HEK293 (cell line): ENCODE measurements at regions not wholly inside any gene's neighbourhood (a gene's known extent, or its start where the extent isn't known, plus 50 kb on each side); places are given as distances from the start of the nearest gene placed in this dataset.

Experiments used
- CTCF ChIA-PET: fragments of 350-600 bp; formaldehyde crosslinking; extraction: SDS; loops from one replicate; lab custom pipeline; 2021; ENCODE audit warnings: antibody characterized with exemption; lab: Yijun Ruan, JAX
- POLR2A ChIA-PET: fragments of 300-600 bp; formaldehyde crosslinking; extraction: SDS; loops from one replicate; lab custom pipeline; 2020; ENCODE audit warnings: antibody characterized with exemption, inconsistent platforms; lab: Yijun Ruan, JAX
- H3K27ac ChIP-seq: fragments of 200-500 bp; sonication (Bioruptor generic); 2 replicates; pipeline ENCODE4 v1.5.1; 2014; ENCODE audit warnings: low read depth, low read length, control low read depth, inconsistent platforms; ENCODE audit errors: extremely low read depth
- H3K36me3 ChIP-seq, 2 experiments: fragments of 200-500 bp in 1 of 2; sonication (Bioruptor generic) in 1 of 2; 1 replicate in 1 of 2; 2 replicates in 1 of 2; pipeline ENCODE4 v1.5.1; 2014 to 2017; ENCODE audit warnings: inconsistent platforms in 2 of 2, low read length in 2 of 2; ENCODE audit not compliant: control insufficient read depth in 2 of 2, insufficient read depth in 1 of 2
- H3K4me1 ChIP-seq: fragments of 200-500 bp; sonication (Bioruptor generic); 2 replicates; pipeline ENCODE4 v1.5.1; 2014; ENCODE audit warnings: mild to moderate bottlenecking, low read length, inconsistent platforms; ENCODE audit not compliant: control insufficient read depth, insufficient read depth
- H3K4me3 ChIP-seq: 2 replicates; pipeline ENCODE4 v1.5.1; 2011; ENCODE audit warnings: low read depth, mild to moderate bottlenecking, control low read depth, low read length, moderate library complexity
- H3K9me3 ChIP-seq: fragments of 200-500 bp; sonication (Bioruptor generic); 2 replicates; pipeline ENCODE4 v1.5.1; 2014; ENCODE audit warnings: low read depth, low read length, inconsistent platforms; ENCODE audit not compliant: control insufficient read depth, insufficient read depth
- KLF7 ChIP-seq: fragments of 450-650 bp; formaldehyde crosslinking; IDR thresholded peaks from 2 replicates; pipeline ENCODE4 v1.5.1; 2016; ENCODE audit warnings: missing biosample characterization, missing genetic modification characterization, borderline replicate concordance
- MEIS1 ChIP-seq: sonication (generic); formaldehyde crosslinking; IDR thresholded peaks from 2 replicates; pipeline ENCODE4 v1.8.1; 2022; ENCODE audit warnings: missing genetic modification reagents, mild to moderate bottlenecking, borderline replicate concordance
- OVOL3 ChIP-seq: fragments of 450-650 bp; formaldehyde crosslinking; IDR thresholded peaks from 2 replicates; pipeline ENCODE4 v1.5.1; 2016; ENCODE audit warnings: missing biosample characterization, missing genetic modification characterization
- PRDM6 ChIP-seq: fragments of 450-650 bp; formaldehyde crosslinking; IDR thresholded peaks from 2 replicates; pipeline ENCODE4 v1.5.1; 2017; ENCODE audit warnings: missing biosample characterization, missing genetic modification characterization
- REPIN1 ChIP-seq: fragments of 450-650 bp; formaldehyde crosslinking; IDR thresholded peaks from 2 replicates; pipeline ENCODE4 v1.5.1; 2017; ENCODE audit warnings: missing biosample characterization, missing genetic modification characterization, low read depth
- TSHZ1 ChIP-seq: fragments of 450-650 bp; formaldehyde crosslinking; IDR thresholded peaks from 2 replicates; pipeline ENCODE4 v1.5.1; 2016; ENCODE audit warnings: missing biosample characterization, missing genetic modification characterization, borderline replicate concordance
- ZNF133 ChIP-seq: fragments of 450-650 bp; formaldehyde crosslinking; IDR thresholded peaks from 2 replicates; pipeline ENCODE4 v1.5.1; 2016; ENCODE audit warnings: missing biosample characterization, missing genetic modification characterization
- ZNF184 ChIP-seq: fragments of 450-650 bp; IDR thresholded peaks from 2 replicates; pipeline ENCODE4 v1.5.1; 2018; ENCODE audit warnings: missing biosample characterization, mild to moderate bottlenecking, missing genetic modification characterization
- ZNF302 ChIP-seq: fragments of 450-650 bp; formaldehyde crosslinking; IDR thresholded peaks from 2 replicates; pipeline ENCODE4 v1.5.1; 2016; ENCODE audit warnings: missing biosample characterization, missing genetic modification characterization, low read depth
- ZNF311 ChIP-seq: fragments of 450-650 bp; formaldehyde crosslinking; IDR thresholded peaks from 2 replicates; pipeline ENCODE4 v1.5.1; 2017; ENCODE audit warnings: missing biosample characterization, missing genetic modification characterization, borderline replicate concordance
- ZNF426 ChIP-seq: fragments of 450-650 bp; formaldehyde crosslinking; IDR thresholded peaks from 2 replicates; pipeline ENCODE4 v1.5.1; 2017; ENCODE audit warnings: missing biosample characterization, missing genetic modification characterization, mild to moderate bottlenecking, inconsistent platforms, moderate library complexity
- ZNF433 ChIP-seq: fragments of 450-650 bp; formaldehyde crosslinking; IDR thresholded peaks from 2 replicates; pipeline ENCODE4 v1.5.1; 2016; ENCODE audit warnings: missing biosample characterization, missing genetic modification characterization, low read depth
- ZNF501 ChIP-seq: fragments of 450-650 bp; formaldehyde crosslinking; IDR thresholded peaks from 2 replicates; pipeline ENCODE4 v1.5.1; 2016; ENCODE audit warnings: missing biosample characterization, missing genetic modification characterization
- ZNF585B ChIP-seq: fragments of 450-650 bp; formaldehyde crosslinking; IDR thresholded peaks from 2 replicates; pipeline ENCODE4 v1.5.1; 2016; ENCODE audit warnings: missing biosample characterization, missing genetic modification characterization
- ZNF629 ChIP-seq: fragments of 450-650 bp; formaldehyde crosslinking; IDR thresholded peaks from 2 replicates; pipeline ENCODE4 v1.5.1; 2017; ENCODE audit warnings: missing biosample characterization, missing genetic modification characterization
- ZNF658 ChIP-seq: fragments of 450-650 bp; formaldehyde crosslinking; IDR thresholded peaks from 2 replicates; pipeline ENCODE4; 2016; ENCODE audit warnings: missing biosample characterization, missing genetic modification characterization
- ZNF664 ChIP-seq: fragments of 450-650 bp; formaldehyde crosslinking; IDR thresholded peaks from 2 replicates; pipeline ENCODE4 v1.5.1; 2016; ENCODE audit warnings: missing biosample characterization, missing genetic modification characterization
- ZNF785 ChIP-seq: fragments of 450-650 bp; formaldehyde crosslinking; IDR thresholded peaks from 2 replicates; pipeline ENCODE4 v1.5.1; 2016; ENCODE audit warnings: missing biosample characterization, missing genetic modification characterization
- ZNF791 ChIP-seq: fragments of 450-650 bp; formaldehyde crosslinking; IDR thresholded peaks from 2 replicates; pipeline ENCODE4 v1.5.1; 2016; ENCODE audit warnings: missing biosample characterization, missing genetic modification characterization
- ZNF792 ChIP-seq: fragments of 450-650 bp; formaldehyde crosslinking; IDR thresholded peaks from 2 replicates; pipeline ENCODE4 v1.5.1; 2016; ENCODE audit warnings: missing biosample characterization, missing genetic modification characterization
- ZSCAN4 ChIP-seq: fragments of 450-650 bp; formaldehyde crosslinking; IDR thresholded peaks from 2 replicates; pipeline ENCODE4 v1.5.1; 2017; ENCODE audit warnings: missing biosample characterization, missing genetic modification characterization
- ZXDB ChIP-seq: fragments of 450-650 bp; formaldehyde crosslinking; IDR thresholded peaks from 2 replicates; pipeline ENCODE4 v1.5.1; 2016; ENCODE audit warnings: missing biosample characterization, missing genetic modification characterization

GRCh38 chr3:86420990-86421739 lies 569.8 kb downstream of the VGLL3 start:
- Histone ChIP-seq H3K4me1 (no peaks in the 10 kb centered on the region), H3K36me3 (no peaks in the 10 kb centered on the region), H3K9me3 (no peaks in the 10 kb centered on the region), H3K4me3 (no peak overlapping the region), H3K27ac (no peak overlapping the region)
- CTCF ChIA-PET, result no interaction called here
- TF ChIP-seq ZNF133 (tag by site-specific recombination) (no peak), ZNF501 (tag by site-specific recombination) (no peak), ZSCAN4 (tag by site-specific recombination) (no peak), ZNF433 (no peak), ZNF311 (no peak), OVOL3 (tag by site-specific recombination) (no peak), ZNF664 (tag by site-specific recombination) (no peak), MEIS1 (CRISPR knock-in tag) (no peak), ZNF791 (no peak), TSHZ1 (tag by site-specific recombination) (no peak), ZNF585B (tag by site-specific recombination) (no peak), ZNF426 (tag by site-specific recombination) (no peak), KLF7 (tag by site-specific recombination) (no peak), ZNF184 (tag by site-specific recombination) (no peak), ZNF658 (tag by site-specific recombination) (no peak), ZNF629 (tag by site-specific recombination) (no peak)
- POLR2A ChIA-PET, result no interaction called here

- ChIA-PET POLR2A (no interaction called here), CTCF (no interaction called here)
- Histone ChIP-seq H3K27ac (no peak overlapping the region), H3K9me3 (no peaks in the 10 kb centered on the region), H3K36me3 (no peaks in the 10 kb centered on the region), H3K4me3 (no peak overlapping the region), H3K4me1 (no peaks in the 10 kb centered on the region)
- TF ChIP-seq ZXDB (no peak), ZNF785 (tag by site-specific recombination) (no peak), ZNF792 (tag by site-specific recombination) (no peak), REPIN1 (tag by site-specific recombination) (no peak), TSHZ1 (tag by site-specific recombination) (no peak), PRDM6 (tag by site-specific recombination) (no peak), ZNF302 (tag by site-specific recombination) (no peak)
These were observed 572.1 kb downstream of the VGLL3 start for GRCh38 chr3:86418861-86419260.
